CD4-positive, alpha-beta T cell treated with Interleukin-21 for 1 hour (primary cell): ENCODE measurements at regions not wholly inside any gene's neighbourhood (a gene's known extent, or its start where the extent isn't known, plus 50 kb on each side); places are given as distances from the start of the nearest gene placed in this dataset.
"Not testable (repeated sequence)": the region's sequence is repeated elsewhere in the genome, so short reads cannot be mapped to it uniquely, and the experiment has no call there.

Source experiments
- DNase-seq: peaks from one replicate; pipeline ENCODE4 v3.0.0-alpha.2; 2020

GRCh38 chr7:142437741-142438140 lies 179.9 kb upstream of the PRSS58 start:
- DNase-seq, result no peak

GRCh38 chr7:142436601-142437000 lies 178.7 kb upstream of the PRSS58 start:
- DNase-seq, result no peak

- not testable (repeated sequence) for DNase-seq
Observed at GRCh38 chr7:142435606-142436005, 177.7 kb upstream of the PRSS58 start.

- DNase-seq, result no peak
Observed at GRCh38 chr7:142434666-142435167, 176.9 kb upstream of the PRSS58 start.

GRCh38 chr7:142434133-142434532 lies 176.3 kb upstream of the PRSS58 start:
- not testable (repeated sequence) for DNase-seq

GRCh38 chr7:142432377-142432776 lies 174.5 kb upstream of the PRSS58 start:
- no peak for DNase-seq

- DNase-seq, result no peak
Observed at GRCh38 chr7:142431491-142431890, 173.6 kb upstream of the PRSS58 start.

- no peak for DNase-seq
Observed at GRCh38 chr7:142428094-142428493, 170.2 kb upstream of the PRSS58 start.

GRCh38 chr7:142425281-142425680 lies 167.4 kb upstream of the PRSS58 start:
- no peak for DNase-seq

- DNase-seq, result no peak
Observed at GRCh38 chr7:142422621-142423020, 164.8 kb upstream of the PRSS58 start.

GRCh38 chr7:142420554-142421362 lies 162.9 kb upstream of the PRSS58 start:
- DNase-seq, result no peak

- no peak for DNase-seq
Observed at GRCh38 chr7:142418326-142418725, 160.5 kb upstream of the PRSS58 start.

GRCh38 chr7:142414915-142415314 lies 157.1 kb upstream of the PRSS58 start:
- no peak for DNase-seq

GRCh38 chr7:142414135-142414534 lies 156.3 kb upstream of the PRSS58 start:
- no peak for DNase-seq

GRCh38 chr7:142413280-142414000 lies 155.6 kb upstream of the PRSS58 start:
- DNase-seq, result no peak

GRCh38 chr7:142412551-142413193 lies 154.8 kb upstream of the PRSS58 start:
- DNase-seq, result peak; percentile 55

- DNase-seq, result no peak
Observed at GRCh38 chr7:142409471-142409870, 151.6 kb upstream of the PRSS58 start.

- no peak for DNase-seq
Observed at GRCh38 chr7:142408794-142409193, 150.9 kb upstream of the PRSS58 start.

GRCh38 chr7:142407939-142408570 lies 150.2 kb upstream of the PRSS58 start:
- no peak for DNase-seq

GRCh38 chr7:142405122-142405765 lies 147.4 kb upstream of the PRSS58 start:
- no peak for DNase-seq

GRCh38 chr7:142401951-142402350 lies 144.1 kb upstream of the PRSS58 start:
- no peak for DNase-seq

GRCh38 chr7:142400042-142400533 lies 142.2 kb upstream of the PRSS58 start:
- DNase-seq, result no peak
